ENCODE measurements at regions not wholly inside any gene's neighbourhood (a gene's known extent, or its start where the extent isn't known, plus 50 kb on each side); places are given as distances from the start of the nearest gene placed in this dataset.
A peak's percentile ranks its signal among the peaks of the same experiment; 100 is the strongest.
"Not testable (repeated sequence)": the region's sequence is repeated elsewhere in the genome, so short reads cannot be mapped to it uniquely, and the experiment has no call there.

DNA sequence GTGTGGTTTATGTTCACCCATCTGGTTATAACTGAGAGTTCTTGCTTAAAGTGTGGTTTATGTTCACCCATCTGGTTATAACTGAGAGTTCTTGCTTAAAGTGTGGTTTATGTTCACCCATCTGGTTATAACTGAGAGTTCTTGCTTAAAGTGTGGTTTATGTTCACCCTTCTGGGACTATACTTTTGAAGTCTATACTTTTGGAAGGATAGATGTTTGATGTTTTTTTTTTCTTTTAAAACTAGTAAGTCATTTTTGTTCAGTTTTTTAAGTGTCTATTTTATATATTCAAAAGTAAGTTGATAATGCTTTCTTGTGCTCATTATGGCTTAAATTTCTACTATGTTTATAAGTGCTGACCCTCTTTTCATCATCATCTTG, 155.3 kb downstream of the SYT15 start:
- not testable (repeated sequence) for H3K4me3 ChIP-seq (ENCODE audit: low read depth, low read length)
- peak; percentile 44 for DNase-seq (ENCODE audit: low read depth)

DNA sequence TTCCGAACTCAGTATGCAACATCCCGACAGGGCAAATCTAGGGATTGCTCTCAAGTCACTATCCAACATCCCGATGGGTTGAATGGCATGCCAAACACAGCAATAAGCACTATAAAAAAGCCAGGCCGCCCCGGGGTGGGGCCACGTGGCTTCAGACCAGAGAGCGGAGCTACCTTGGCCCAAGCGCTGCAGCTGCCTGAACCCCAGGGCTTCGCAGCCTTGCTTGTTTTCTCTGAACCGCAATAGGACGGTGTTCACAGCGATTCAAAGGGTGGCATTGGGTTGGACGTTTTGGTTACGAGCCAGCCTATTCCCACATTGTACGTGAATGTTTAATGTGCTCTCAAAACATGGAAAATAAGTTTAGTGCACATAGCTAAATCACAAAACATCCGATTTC, 161.0 kb downstream of the SYT15 start:
- not testable (repeated sequence) for H3K4me3 ChIP-seq (ENCODE audit: low read depth, low read length); DNase-seq (ENCODE audit: low read depth)

DNA sequence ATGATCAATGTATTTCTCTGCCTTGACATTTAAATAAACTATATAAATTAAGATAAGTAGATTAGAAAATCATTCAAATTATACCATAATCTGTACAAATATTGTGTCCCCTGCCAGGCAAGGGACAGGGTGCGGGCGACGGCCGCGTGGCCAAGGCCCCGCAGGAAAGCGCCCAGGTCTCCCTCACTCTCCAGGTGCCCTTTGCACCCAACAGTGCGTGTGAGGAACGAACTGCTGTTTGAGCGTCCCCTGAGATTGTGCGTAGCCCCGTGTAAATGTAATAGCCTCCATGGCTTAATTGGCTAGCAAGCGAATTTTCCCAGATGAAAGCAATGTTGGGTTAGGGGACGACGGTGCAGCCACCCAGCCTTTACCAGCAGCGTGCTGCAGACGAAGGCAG, 161.4 kb downstream of the SYT15 start:
- not testable (repeated sequence) for DNase-seq (ENCODE audit: low read depth); H3K4me3 ChIP-seq (ENCODE audit: low read depth, low read length)

DNA sequence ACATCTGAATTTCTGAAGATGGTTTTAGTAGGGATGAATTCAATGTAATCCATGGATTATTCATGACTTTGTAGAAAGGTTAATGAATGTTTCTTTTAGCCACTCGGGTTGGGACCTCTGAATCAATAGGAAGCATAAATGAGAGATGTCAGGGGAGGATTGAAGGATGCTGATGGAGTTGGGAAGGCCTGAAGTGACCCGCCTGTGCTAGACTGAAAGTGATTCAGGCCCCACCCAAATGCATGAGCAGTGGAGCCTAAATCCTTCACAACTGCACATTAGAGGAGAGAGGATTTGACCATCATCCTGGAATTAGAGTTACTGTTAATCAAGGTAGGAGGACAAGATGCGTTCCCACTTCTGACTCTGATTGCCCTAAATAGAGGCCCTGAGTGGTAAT, 162.2 kb upstream of the PTPN20 start:
- not testable (repeated sequence) for DNase-seq (ENCODE audit: low read depth); H3K4me3 ChIP-seq (ENCODE audit: low read depth, low read length)

DNA sequence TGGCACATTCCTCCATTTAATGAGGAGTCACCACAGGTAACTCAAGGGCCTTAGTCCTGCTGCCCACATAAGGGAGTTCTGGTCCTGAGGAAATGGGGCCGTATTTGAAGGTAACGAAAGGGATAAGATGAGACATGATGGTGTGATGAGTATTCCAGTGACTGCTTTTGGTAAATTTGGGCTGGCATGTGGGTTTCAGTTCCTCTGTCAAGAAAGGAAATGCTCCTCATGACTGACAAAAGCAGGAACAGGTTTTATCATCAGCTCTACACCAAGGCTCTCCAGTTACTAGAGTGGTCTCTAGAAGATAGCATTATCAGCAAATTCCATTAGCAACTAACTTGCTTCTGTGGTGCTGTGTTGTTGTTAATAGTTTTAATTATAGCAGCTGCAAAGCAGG, 161.8 kb upstream of the PTPN20 start:
- DNase-seq (ENCODE audit: low read depth); H3K4me3 ChIP-seq (ENCODE audit: low read depth, low read length): not testable (repeated sequence)

DNA sequence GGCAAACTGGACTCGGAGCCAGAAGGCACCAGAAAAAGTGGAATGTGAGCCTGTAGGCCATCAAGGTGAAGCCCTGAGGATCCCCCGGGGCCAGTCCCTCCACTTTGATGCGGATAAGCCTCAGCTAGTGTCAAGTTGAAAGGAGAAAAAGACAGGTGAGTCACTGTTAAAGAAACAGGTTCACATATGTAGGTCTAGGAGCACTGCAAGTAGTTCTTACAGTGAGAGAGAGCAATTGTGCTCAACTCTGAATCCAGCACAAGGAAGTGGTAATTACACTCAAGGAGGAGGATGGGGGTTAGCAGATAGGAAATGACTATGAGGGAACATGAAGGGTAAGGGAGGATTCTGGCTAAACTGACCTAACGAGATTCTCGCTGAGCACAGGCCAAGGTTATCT, 157.5 kb upstream of the PTPN20 start:
- DNase-seq (ENCODE audit: low read depth); H3K4me3 ChIP-seq (ENCODE audit: low read depth, low read length): not testable (repeated sequence)

DNA sequence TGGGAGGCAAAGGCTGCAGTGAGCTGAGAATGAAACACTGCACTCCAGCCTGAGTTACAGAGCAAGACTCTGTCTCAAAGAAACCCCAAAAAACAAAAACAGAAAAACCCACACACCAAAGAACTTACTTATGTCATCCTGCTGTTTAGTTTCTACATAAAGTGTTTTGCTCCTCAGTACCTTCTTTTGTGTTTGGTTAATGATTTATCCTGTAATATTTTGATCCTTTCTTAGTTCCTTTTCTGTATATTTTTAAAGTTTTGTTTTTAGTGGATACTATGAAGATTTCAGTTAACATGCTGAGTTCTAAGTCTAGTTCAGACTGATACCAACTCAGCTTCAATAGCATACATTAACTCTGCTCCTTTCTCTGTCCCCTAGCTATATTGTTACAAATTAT, 149.8 kb upstream of the PTPN20 start:
- not testable (repeated sequence) for DNase-seq (ENCODE audit: low read depth); H3K4me3 ChIP-seq (ENCODE audit: low read depth, low read length)

DNA sequence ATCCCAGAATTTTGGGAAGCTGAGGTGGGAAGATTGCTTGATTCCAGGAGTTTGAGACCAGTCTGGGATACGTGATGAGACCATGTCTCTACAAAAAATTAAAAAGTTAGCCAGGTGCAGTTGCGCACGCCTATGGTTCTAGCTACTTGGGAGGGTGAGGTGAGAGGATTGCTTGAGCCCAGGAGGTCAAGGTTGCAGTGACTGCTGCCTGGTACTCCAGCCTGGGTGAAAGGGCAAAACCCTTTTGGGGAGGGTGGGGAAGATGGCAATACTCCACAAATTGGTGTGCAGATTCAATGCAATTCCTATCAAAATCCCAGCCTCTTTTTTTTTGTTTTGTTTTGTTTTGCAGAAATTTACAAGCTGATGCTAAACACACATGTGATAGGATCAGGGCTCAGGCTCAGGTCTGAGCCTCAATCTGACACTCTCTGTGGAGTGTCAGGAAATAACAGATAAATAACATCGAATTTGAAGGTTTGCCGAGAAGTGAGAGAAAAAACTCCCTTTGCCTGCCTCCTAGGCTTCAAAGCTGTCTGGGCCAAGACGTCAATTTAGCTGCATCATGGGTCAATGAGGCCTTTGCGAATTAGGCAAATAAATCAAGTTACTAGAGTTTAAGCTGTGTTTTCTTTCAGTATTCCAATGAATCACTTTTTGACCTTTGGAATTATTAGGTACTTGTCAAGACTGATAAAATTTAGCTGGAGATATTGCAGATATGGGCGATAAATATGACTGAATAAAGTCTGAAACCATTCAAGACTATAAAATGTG, 142.5 kb upstream of the PTPN20 start:
- not testable (repeated sequence) for DNase-seq (ENCODE audit: low read depth); H3K4me3 ChIP-seq (ENCODE audit: low read depth, low read length)

DNA sequence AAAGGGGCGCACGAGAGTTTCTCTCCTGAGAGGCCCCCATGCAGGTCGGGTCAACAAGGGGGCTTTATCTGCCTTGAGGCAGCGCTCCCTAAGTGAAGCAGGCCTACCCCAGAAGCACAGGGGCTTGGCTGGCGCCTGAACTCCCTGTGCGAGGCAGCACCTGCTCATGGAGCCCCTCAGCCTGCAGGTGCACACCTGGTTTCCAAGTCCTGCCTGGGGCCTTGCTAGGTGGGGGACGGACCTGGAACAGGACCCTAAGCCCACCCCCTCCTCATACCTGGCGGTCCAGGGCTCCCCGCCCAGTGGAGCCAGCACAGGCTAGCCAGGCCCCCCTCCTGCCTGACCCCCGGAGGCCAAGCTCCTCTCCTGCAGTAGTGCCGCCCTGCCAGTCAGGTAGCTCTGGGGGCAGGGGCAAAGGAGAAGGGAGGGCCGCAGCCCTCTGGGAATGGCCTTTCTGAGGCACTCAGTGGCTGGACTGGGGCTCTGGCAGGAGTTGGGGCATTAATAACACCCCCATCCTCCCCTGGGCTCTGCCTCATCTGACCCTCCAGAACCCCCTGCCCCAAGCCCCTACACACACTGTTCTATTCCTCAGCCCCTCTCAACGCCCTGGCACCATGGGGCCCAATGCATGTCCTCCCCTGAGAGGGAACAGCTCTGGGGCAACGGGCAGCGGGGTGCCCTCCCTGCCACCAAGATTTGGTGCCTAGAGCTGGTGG, 137.9 kb upstream of the PTPN20 start:
- not testable (repeated sequence) for DNase-seq (ENCODE audit: low read depth); H3K4me3 ChIP-seq (ENCODE audit: low read depth, low read length)

DNA sequence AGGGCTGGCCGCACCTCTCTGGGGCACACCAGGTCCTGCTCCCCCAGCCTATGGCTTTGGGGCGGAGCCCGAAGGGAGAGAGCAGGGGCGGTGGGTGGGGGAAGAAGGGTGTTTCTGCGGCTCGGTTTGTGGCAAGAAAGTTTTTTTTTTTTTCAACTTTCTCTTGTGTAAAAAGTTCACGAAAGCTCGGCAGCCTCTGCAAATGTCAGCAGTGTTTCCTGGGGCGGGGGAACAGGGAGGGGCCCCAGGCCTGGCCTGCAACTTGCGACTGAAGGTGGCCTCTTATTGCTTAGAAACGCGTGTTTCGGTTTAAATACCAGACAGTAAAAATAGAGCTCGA, 137.4 kb upstream of the PTPN20 start:
- DNase-seq (ENCODE audit: low read depth), result peak; percentile 59
- H3K4me3 ChIP-seq (ENCODE audit: low read depth, low read length), result not testable (repeated sequence)

DNA sequence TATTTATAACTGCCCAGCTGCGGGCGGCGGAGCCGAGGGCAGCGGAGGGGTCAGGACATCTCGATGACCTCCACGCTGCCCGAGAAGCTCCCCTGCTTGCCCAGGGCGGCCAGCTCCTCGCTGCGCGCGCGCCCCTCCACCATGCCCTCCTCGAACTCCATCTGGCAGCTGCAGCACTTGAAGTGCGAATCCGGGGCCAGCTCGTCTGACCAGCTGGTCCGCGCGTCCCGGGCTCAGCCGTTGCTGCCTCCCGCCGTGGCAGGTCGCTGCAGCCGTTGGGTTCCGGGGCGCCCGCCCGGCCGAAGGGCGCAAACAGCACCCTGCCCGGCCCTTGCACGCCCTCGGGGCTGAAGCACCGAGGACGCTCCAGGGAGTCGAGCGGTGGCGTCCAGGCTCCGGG, 136.9 kb upstream of the PTPN20 start:
- DNase-seq (ENCODE audit: low read depth); H3K4me3 ChIP-seq (ENCODE audit: low read depth, low read length): not testable (repeated sequence)

DNA sequence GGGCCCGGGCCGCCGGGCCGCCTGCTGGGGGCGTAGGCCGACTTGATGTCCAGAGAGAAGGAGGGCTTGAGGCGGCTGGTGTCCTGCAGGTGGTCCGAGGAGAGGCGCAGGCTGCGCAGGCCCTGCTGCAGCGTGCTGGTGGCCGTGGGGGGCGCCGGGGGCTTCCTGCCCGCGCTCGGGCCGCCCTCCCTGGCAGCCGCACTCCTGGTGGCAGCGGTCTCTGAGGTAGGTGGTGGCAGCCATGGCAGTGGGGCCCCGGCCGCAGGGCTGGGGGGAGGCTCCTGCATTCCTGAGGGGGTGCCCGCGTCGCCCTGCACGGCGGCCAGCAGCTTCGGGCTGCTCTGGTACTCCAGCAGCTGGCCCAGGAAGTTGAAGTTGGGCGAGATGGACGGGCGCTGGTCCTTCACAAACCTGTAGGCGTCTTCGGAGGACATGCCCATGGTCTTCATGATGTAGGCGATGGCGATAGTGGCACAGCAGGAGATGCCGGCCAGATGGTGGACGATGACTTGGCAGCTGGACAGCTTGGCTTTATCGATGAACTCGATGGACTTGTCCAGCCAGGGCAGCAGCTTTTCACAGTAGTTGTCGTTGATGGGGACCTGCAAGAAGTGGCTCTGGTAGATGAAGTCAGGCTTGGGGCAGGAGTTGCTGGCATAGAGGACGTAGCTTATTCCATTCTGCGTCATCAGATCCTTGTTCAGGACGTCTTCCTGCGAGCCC, 136.1 kb upstream of the PTPN20 start:
- DNase-seq (ENCODE audit: low read depth); H3K4me3 ChIP-seq (ENCODE audit: low read depth, low read length): not testable (repeated sequence)

DNA sequence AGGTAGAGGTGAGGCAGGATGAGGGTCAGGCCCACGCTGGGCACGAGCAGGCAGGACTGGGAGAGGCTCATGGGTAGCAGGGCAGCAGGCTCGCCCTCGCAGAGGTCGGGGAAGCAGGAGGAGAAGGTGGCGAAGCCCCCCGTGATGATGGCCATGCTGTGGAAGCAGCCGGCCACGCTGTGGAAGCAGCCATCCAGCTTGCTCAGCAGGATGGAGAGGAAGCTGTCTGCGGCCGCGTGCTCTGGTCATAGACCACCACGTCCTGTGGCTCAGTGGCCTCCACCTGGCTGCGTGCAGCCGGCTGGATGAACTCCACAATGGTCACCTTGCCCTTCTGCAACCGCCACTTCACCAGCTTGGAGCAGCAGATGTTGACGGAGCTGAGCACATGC, 135.6 kb upstream of the PTPN20 start:
- H3K4me3 ChIP-seq (ENCODE audit: low read depth, low read length); DNase-seq (ENCODE audit: low read depth): not testable (repeated sequence)

DNA sequence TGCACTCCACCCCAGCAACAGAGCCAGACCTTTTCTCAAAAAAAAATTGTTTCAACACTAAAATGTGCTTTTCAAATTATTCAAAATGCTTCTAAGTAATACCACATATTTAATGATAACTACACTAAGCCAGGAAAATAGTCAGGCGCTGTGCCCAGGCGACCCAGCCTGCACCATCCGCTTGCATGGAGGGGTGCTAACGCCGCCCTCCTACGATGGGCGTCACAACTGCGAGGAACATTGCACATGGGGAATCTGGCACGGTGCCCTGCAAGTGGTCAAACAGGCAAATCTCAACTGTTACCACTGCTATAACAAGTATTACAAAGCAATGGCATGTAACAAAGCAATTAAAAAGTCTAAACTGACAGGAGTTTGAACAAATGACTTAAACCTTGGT, 131.7 kb upstream of the PTPN20 start:
- not testable (repeated sequence) for DNase-seq (ENCODE audit: low read depth)

DNA sequence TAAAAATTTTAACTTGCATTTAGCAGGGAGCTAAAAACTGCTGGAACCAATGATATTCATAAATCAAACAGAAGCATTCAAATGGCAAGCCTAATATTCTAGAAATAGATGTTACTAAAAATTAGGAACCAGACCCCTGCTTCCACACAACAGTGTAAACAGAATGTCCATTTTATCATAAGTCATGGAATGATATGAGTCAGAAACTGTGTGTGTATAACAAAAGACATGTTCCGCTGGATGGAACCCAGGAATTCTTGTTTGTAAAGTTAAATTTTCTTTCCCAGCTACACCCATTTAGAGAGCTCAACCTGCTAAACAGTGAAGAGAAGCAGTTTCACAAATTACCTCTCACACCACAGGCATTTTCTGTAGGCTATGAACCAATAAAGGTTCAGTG, 131.1 kb upstream of the PTPN20 start:
- not testable (repeated sequence) for DNase-seq (ENCODE audit: low read depth); H3K4me3 ChIP-seq (ENCODE audit: low read depth, low read length)

More for the DNA sequence above, 131.7 kb upstream of the PTPN20 start:
- not testable (repeated sequence) for H3K4me3 ChIP-seq (ENCODE audit: low read depth, low read length)

DNA sequence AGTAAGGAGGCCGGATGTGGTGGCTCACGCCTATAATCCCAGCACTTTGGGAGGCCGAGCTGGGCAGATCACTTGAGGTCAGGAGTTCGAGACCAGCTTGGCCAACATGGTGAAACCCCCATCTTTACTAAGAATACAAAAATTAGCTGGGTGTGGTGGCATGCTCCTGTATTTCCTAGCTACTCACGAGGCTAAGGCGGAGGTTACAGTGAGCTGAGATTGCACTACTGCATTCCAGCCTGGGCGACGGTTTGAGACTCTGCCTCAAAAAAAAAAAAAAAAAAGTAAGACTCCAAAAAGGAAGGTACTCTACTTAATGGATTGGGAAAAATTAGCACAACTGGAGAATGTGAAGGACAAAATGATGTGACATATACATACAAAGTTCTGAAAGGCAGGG, 130.2 kb upstream of the PTPN20 start:
- not testable (repeated sequence) for DNase-seq (ENCODE audit: low read depth); H3K4me3 ChIP-seq (ENCODE audit: low read depth, low read length)

DNA sequence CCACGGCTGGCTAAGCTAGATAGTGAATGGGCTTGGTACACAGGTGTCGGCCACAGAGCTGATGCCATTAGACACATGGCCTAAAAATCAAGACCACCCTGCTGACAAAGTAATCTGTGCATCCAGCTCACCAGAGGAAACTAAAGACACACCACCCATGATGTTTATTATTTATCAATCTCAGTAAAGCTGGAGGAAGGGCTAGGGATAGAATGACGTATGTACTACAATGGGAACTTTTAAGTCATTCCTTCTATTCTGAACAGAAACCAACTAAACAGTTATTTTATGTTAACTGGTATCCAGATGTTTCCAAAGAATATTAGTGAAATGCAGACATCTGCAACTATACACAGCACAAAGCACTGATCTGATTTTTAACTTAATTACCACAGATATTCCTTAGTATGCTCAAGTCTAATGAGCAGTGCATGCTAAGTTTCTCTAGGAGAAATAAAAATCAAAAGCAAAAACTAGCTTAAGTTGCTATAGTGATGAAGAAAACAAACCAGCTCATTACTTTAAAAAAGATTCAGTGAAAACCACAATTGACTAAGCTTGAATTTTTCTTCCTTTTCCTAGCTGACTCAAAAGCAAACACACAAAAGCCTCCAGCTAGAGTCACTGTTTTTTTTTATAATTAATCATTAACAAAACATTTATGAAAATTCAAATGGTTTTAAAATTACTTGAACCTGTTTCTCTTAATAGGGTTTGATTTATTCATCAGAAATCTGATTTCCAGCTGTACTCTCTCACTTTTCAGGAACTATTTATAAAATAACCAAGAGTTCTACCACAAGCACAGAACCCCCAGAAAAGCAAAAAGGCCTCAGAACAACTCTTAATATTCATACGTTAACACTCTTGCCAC, 129.0 kb upstream of the PTPN20 start:
- not testable (repeated sequence) for DNase-seq (ENCODE audit: low read depth); H3K4me3 ChIP-seq (ENCODE audit: low read depth, low read length)

DNA sequence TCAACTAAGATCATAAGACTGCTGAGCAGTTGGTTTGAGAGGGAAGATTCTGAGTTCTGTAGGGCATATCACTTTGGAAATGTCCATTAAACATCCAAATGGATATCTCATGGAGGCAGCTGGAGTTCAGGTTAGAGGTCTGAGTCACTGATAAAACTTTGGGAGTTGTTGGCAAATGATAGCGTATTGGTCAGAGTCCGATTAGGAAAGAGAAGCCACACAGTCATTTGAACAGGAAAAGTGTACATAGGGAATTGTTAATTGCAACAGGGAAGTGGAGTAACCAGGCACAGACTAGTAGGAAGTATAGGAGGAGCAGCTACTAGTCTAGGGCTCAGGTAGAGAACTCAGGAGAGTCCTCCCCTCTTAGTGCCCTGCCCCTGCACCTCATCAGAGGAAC, 126.6 kb upstream of the PTPN20 start:
- not testable (repeated sequence) for H3K4me3 ChIP-seq (ENCODE audit: low read depth, low read length); DNase-seq (ENCODE audit: low read depth)

DNA sequence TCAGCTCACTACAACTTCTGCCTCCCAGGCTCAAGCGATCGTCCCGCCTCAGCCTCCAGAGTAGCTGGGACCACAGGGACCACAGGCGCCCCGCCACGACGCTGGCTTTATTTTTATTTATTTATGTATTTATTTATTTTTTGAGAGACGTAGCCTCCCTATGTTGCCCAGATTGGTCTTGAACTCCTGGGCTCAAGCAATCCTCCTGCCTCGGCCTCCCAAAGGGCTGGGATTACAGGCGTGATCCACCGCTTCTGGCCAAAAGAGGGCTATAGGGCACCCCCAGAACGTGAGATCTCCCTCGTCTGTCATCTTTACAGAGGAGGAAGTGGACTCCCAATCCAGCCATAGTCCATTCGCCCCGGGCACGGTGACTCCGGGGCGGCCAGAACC, 125.1 kb upstream of the PTPN20 start:
- peak overlapping the region; percentile 48 for H3K4me3 ChIP-seq (ENCODE audit: low read depth, low read length)

More for the DNA sequence above, 125.1 kb upstream of the PTPN20 start:
- peak; percentile 6 for DNase-seq (ENCODE audit: low read depth)
